Parathyroid adenoma (tissue), 2 donors: ENCODE measurements at regions not wholly inside any gene's neighbourhood (a gene's known extent, or its start where the extent isn't known, plus 50 kb on each side); places are given as distances from the start of the nearest gene placed in this dataset.

Source experiments
- H2AFZ ChIP-seq: fragments of 300-600 bp; sonication (generic); one replicate; pipeline ENCODE4 v1.7.0; 2017; ENCODE audit warnings: antibody characterized with exemption, mild to moderate bottlenecking
- H3K27ac ChIP-seq: fragments of 300-600 bp; sonication (generic); one replicate; pipeline ENCODE4 v1.7.0; 2017
- H3K27me3 ChIP-seq: fragments of 300-600 bp; sonication (generic); one replicate; pipeline ENCODE4 v1.7.0; 2017; ENCODE audit warnings: low read length; ENCODE audit not compliant: control insufficient read depth, insufficient read depth
- H3K36me3 ChIP-seq: fragments of 300-600 bp; sonication (generic); one replicate; pipeline ENCODE4 v1.7.0; 2017; ENCODE audit warnings: low read length; ENCODE audit not compliant: control insufficient read depth, insufficient read depth
- H3K4me1 ChIP-seq: fragments of 300-600 bp; sonication (generic); one replicate; pipeline ENCODE4 v1.7.0; 2017; ENCODE audit warnings: control low read depth
- H3K4me2 ChIP-seq: fragments of 300-600 bp; sonication (generic); one replicate; pipeline ENCODE4 v1.7.0; 2017; ENCODE audit warnings: low read length
- H3K4me3 ChIP-seq: fragments of 300-600 bp; sonication (generic); one replicate; pipeline ENCODE4 v1.7.0; 2017; ENCODE audit warnings: low read depth, low read length
- H3K79me2 ChIP-seq: fragments of 300-600 bp; sonication (generic); one replicate; pipeline ENCODE4 v1.7.0; 2017; ENCODE audit warnings: control low read depth
- H3K9ac ChIP-seq: fragments of 300-600 bp; sonication (generic); one replicate; pipeline ENCODE4 v1.7.0; 2017; ENCODE audit warnings: mild to moderate bottlenecking
- H3K9me3 ChIP-seq: fragments of 300-600 bp; sonication (generic); one replicate; pipeline ENCODE4 v1.7.0; 2017; ENCODE audit warnings: low read length; ENCODE audit not compliant: control insufficient read depth
- CTCF ChIP-seq: fragments of 300-600 bp; sonication (generic); IDR thresholded peaks from one replicate; pipeline ENCODE4 v1.7.0; 2017; ENCODE audit warnings: antibody characterized with exemption, mild to moderate bottlenecking
- donor health status: primary hyperparathyroidism.

- Histone ChIP-seq H3K9me3 (no peaks in the 10 kb centered on the region), H3K4me2 (no peak overlapping the region), H3K36me3 (no peaks in the 10 kb centered on the region), H3K79me2 (no peaks in the 10 kb centered on the region), H3K4me3 (no peak overlapping the region), H3K4me1 (no peaks in the 10 kb centered on the region), H3K9ac (no peak overlapping the region), H3K27me3 (no peaks in the 10 kb centered on the region), H3K27ac (no peak overlapping the region), H2AFZ (no peak overlapping the region)
- TF ChIP-seq CTCF, result no peak
Measured at GRCh38 chr5:124626053-124626452, 120.4 kb downstream of the ZNF608 start.

DNA sequence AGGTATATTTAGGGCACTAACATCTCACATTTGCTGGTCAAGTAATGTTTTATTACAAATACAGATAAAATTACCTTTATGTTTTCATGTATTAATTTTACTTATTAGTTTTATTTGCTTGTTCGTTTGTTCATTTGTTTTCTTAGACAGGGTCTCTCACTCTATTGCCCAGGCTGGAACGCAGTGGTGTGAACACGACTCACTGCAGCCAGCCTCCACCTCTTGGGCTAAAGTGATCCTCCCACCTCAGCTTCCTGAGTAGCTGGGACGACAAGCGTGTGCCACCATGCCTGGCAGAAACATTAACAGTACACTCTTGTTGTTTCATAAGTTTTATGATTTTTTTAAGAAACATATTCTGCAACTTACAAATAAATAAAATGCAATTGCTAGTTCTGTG lies 123.2 kb downstream of the ZNF608 start:
- Histone ChIP-seq H3K4me3 (no peak overlapping the region), H2AFZ (no peak overlapping the region), H3K9ac (no peak overlapping the region), H3K4me2 (no peak overlapping the region), H3K36me3 (no peaks in the 10 kb centered on the region), H3K79me2 (no peaks in the 10 kb centered on the region), H3K4me1 (no peaks in the 10 kb centered on the region), H3K27me3 (no peaks in the 10 kb centered on the region), H3K27ac (no peak overlapping the region), H3K9me3 (no peaks in the 10 kb centered on the region)
- no peak for TF ChIP-seq CTCF

DNA sequence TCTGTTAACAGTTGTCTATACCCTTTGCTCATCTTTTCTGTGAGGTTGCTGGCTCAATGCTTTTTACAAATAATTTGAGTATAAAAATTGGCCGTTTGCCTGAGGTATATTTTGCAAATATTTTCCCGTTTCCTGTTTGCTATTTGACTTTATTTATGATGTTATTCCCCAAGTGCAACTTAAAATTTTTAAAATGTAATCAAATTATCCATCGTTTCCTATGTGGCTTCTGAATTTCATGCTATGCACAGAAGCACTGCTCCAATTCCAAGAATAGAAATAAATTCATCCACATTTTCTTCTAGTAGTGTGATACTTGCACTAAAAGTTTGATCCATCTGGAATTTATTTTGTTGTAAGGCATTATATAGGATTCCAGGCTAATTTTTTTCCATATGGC lies 123.6 kb downstream of the ZNF608 start:
- Histone ChIP-seq H3K36me3 (no peaks in the 10 kb centered on the region), H3K79me2 (no peaks in the 10 kb centered on the region), H3K27me3 (no peaks in the 10 kb centered on the region), H3K4me3 (no peak overlapping the region), H3K4me2 (no peak overlapping the region), H3K9me3 (no peaks in the 10 kb centered on the region), H3K27ac (no peak overlapping the region), H2AFZ (no peak overlapping the region), H3K9ac (no peak overlapping the region), H3K4me1 (no peaks in the 10 kb centered on the region)
- TF ChIP-seq CTCF, result no peak

DNA sequence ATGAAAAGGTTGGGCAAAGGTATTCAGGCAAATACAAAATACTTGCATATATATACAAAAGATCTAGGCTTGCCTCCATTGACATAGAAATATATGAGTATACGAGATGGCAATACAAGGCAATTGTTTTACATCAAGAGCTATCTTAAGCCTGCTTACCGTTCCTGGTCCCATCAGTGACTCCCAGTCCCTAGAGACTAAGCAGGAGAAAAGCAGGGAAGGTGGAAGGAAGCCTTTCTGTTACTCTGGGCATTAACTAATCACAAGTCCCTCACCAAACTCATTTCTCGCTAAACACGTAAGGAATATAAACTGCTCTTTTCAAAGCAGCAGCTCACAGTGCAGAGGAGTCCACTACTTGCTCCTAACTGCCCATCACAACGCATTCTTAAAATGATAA lies 125.2 kb downstream of the ZNF608 start:
- H3K27me3 ChIP-seq, result no peaks in the 10 kb centered on the region

More for the DNA sequence above, 125.2 kb downstream of the ZNF608 start:
- TF ChIP-seq CTCF, result no peak
- Histone ChIP-seq H2AFZ (no peak overlapping the region), H3K9me3 (no peaks in the 10 kb centered on the region), H3K4me1 (no peaks in the 10 kb centered on the region), H3K4me2 (no peak overlapping the region), H3K36me3 (no peaks in the 10 kb centered on the region), H3K79me2 (no peaks in the 10 kb centered on the region), H3K9ac (no peak overlapping the region), H3K27ac (no peak overlapping the region), H3K4me3 (no peak overlapping the region)
